Amniotic epithelial cell (primary cell): ENCODE measurements at regions not wholly inside any gene's neighbourhood (a gene's known extent, or its start where the extent isn't known, plus 50 kb on each side); places are given as distances from the start of the nearest gene placed in this dataset.

Experiments used
- DNase-seq: peaks from one replicate; pipeline ENCODE4 v3.0.0-alpha.2; 2010; ENCODE audit warnings: low read depth

- peak; percentile 52 for DNase-seq
These were observed 109.1 kb upstream of the TNS3 start for GRCh38 chr7:47690902-47691558.

GRCh38 chr7:47689558-47689957 lies 107.6 kb upstream of the TNS3 start:
- DNase-seq: no peak

- no peak for DNase-seq
These were observed 106.6 kb upstream of the TNS3 start for GRCh38 chr7:47688311-47689100.

- DNase-seq: no peak
These were observed 103.9 kb upstream of the TNS3 start for GRCh38 chr7:47685712-47686376.

GRCh38 chr7:47685151-47685550 lies 103.2 kb upstream of the TNS3 start:
- no peak for DNase-seq

GRCh38 chr7:47684728-47685127 lies 102.8 kb upstream of the TNS3 start:
- no peak for DNase-seq

GRCh38 chr7:47683485-47683898 lies 101.6 kb upstream of the TNS3 start:
- DNase-seq: no peak

- DNase-seq: no peak
These were observed 101.0 kb upstream of the TNS3 start for GRCh38 chr7:47682874-47683273.

GRCh38 chr7:47681249-47681810 lies 99.4 kb upstream of the TNS3 start:
- DNase-seq: no peak

GRCh38 chr7:47678641-47679380 lies 96.9 kb upstream of the TNS3 start:
- no peak for DNase-seq

- peak; percentile 70 for DNase-seq
These were observed 95.8 kb upstream of the TNS3 start for GRCh38 chr7:47677664-47678063.

- no peak for DNase-seq
These were observed 95.2 kb upstream of the TNS3 start for GRCh38 chr7:47677093-47677492.

- peak; percentile 34 for DNase-seq
These were observed 91.1 kb upstream of the TNS3 start for GRCh38 chr7:47672977-47673381.

- DNase-seq: no peak
These were observed 90.4 kb upstream of the TNS3 start for GRCh38 chr7:47672271-47672791.

GRCh38 chr7:47671358-47671757 lies 89.4 kb upstream of the TNS3 start:
- DNase-seq: no peak

- no peak for DNase-seq
These were observed 88.8 kb upstream of the TNS3 start for GRCh38 chr7:47670729-47671128.

- peak; percentile 88 for DNase-seq
These were observed 88.0 kb upstream of the TNS3 start for GRCh38 chr7:47669901-47670384.

- DNase-seq: peak; percentile 86
These were observed 87.4 kb upstream of the TNS3 start for GRCh38 chr7:47669178-47669891.

GRCh38 chr7:47666164-47666862 lies 84.4 kb upstream of the TNS3 start:
- DNase-seq: no peak

GRCh38 chr7:47664650-47665195 lies 82.8 kb upstream of the TNS3 start:
- no peak for DNase-seq
